Breast epithelium (tissue), 4 donors: ENCODE measurements at regions not wholly inside any gene's neighbourhood (a gene's known extent, or its start where the extent isn't known, plus 50 kb on each side); places are given as distances from the start of the nearest gene placed in this dataset.

Experiments used
- DNase-seq, 2 donors: peaks; one replicate each; pipeline ENCODE4 v3.0.0-alpha.2; 2019; ENCODE audit warnings: low spot score in 2 of 2
- H3K27ac ChIP-seq, 2 donors: fragments of 200-600 bp; sonication (generic) in 1 of 2; one replicate each; pipeline ENCODE4 v1.5.1; 2016 to 2019; ENCODE audit warnings: mild to moderate bottlenecking in 1 of 2
- H3K27me3 ChIP-seq, 2 donors: fragments of 200-600 bp; sonication (generic) in 1 of 2; one replicate each; pipeline versions ENCODE4 v1.5.1 to v1.6.0; 2017 to 2019; ENCODE audit warnings: control low read depth in 1 of 2, mild to moderate bottlenecking in 1 of 2
- H3K36me3 ChIP-seq: fragments of 200-600 bp; one replicate; pipeline ENCODE4 v1.5.1; 2019
- H3K4me1 ChIP-seq, 2 donors: fragments of 200-600 bp; sonication (generic); one replicate each; pipeline ENCODE4 v1.5.1; 2016 to 2019; ENCODE audit warnings: control low read depth in 1 of 2
- H3K4me3 ChIP-seq, 3 donors: fragments of 200-600 bp; sonication (generic); 1 replicate in 2 of 3; 2 replicates in 1 of 3; pipeline ENCODE4 v1.5.1; 2016 to 2019; ENCODE audit warnings: mild to moderate bottlenecking in 3 of 3, moderate library complexity in 2 of 3
- H3K9me3 ChIP-seq, 2 donors: fragments of 200-600 bp; sonication (generic) in 1 of 2; one replicate each; pipeline ENCODE4 v1.5.1; 2016 to 2019; ENCODE audit warnings: control low read depth in 1 of 2
- CTCF ChIP-seq, 3 donors: fragments of 450-650 bp; IDR thresholded peaks; one replicate each; pipeline ENCODE4 v1.5.1; 2016 to 2017; ENCODE audit warnings: antibody characterized with exemption in 3 of 3, mild to moderate bottlenecking in 3 of 3, moderate library complexity in 3 of 3
- POLR2A ChIP-seq: fragments of 450-650 bp; IDR thresholded peaks from one replicate; pipeline ENCODE4 v1.6.1; 2016; ENCODE audit warnings: antibody characterized with exemption, mild to moderate bottlenecking, moderate library complexity
- POLR2AphosphoS5 ChIP-seq, 3 donors: sonication (generic); formaldehyde crosslinking; IDR thresholded peaks; one replicate each; pipeline ENCODE4 v1.6.1; 2017; ENCODE audit warnings: antibody characterized with exemption in 3 of 3
- intact Hi-C: fragments of 100-400 bp; cut with DNase I; formaldehyde crosslinking; loops from one replicate; pipeline ENCODE4 v1.15.1; 2023; ENCODE audit warnings: low total_unique reads

DNA sequence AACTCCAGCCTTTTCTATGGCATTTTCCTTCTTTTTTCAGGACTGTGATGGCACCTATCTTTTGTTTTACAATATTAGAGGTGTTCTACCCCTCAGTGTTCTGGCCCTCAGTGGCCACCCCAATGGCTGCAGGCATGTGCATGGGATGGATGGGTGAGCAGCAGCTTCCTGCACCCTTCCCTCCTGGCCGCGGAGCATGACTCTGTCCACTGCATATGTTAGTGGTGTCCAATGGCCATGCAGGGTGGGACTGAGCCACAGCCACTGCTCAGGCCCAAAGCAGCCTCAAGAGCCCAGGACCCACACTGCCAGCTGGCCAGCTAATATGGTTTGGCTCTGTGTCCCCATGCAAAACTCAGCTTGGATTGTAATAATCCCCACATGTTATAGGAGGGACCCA is 1032.3 kb upstream of the FBXO33 start:
- peaks cover 0 to 24% of the 10 kb centered on the region in 2 donors for H3K9me3 ChIP-seq
- no peaks in the 10 kb centered on the region for H3K4me1 ChIP-seq
- H3K36me3 ChIP-seq, result no peaks in the 10 kb centered on the region
- H3K4me3 ChIP-seq, result no peak overlapping the region
- no peak for TF ChIP-seq CTCF (IDR thresholded peaks at IDR 0.05)
- no peak for TF ChIP-seq POLR2A
- TF ChIP-seq POLR2AphosphoS5 (IDR thresholded peaks at IDR 0.05), result no peak
- no peaks in the 10 kb centered on the region for H3K27me3 ChIP-seq
- no peak for DNase-seq
- intact Hi-C loops, result no loop called here
- H3K27ac ChIP-seq, result no peak overlapping the region

- Histone ChIP-seq H3K4me1 (no peaks in the 10 kb centered on the region), H3K36me3 (no peaks in the 10 kb centered on the region), H3K27ac (no peak overlapping the region), H3K9me3 (peaks cover 0 to 19% of the 10 kb centered on the region in 2 donors), H3K27me3 (no peaks in the 10 kb centered on the region), H3K4me3 (no peak overlapping the region)
- no peak for TF ChIP-seq POLR2A
- TF ChIP-seq POLR2AphosphoS5 (IDR thresholded peaks at IDR 0.05), result no peak
- TF ChIP-seq CTCF (IDR thresholded peaks at IDR 0.05), result no peak
- intact Hi-C loops, result no loop called here
- DNase-seq, result no peak
These were observed 1031.7 kb upstream of the FBXO33 start for GRCh38 chr14:40463886-40464285.

DNA sequence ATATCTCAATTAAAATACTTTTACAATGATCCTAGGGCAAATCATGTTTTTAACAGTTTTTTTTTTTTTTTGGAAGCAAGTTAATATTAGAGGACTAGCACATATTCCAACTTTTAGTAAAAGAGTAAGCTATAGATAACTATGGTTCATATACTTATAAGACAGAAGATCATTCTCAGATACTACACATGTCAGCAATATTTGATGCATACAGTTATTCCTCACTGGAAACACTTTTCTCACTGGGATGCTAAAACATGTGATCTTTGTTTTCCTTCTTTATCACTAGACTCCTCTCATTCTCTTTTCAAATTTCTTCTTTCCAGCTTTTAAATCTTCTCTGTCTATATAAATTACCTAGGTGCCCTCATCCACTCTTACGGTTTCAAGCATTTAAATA is 1020.4 kb upstream of the FBXO33 start:
- Histone ChIP-seq H3K9me3 (no peaks in the 10 kb centered on the region), H3K27ac (no peak overlapping the region), H3K4me3 (no peak overlapping the region), H3K27me3 (no peaks in the 10 kb centered on the region), H3K36me3 (no peaks in the 10 kb centered on the region), H3K4me1 (no peaks in the 10 kb centered on the region)
- no peak for DNase-seq
- TF ChIP-seq POLR2AphosphoS5 (IDR thresholded peaks at IDR 0.05) (no peak), POLR2A (no peak), CTCF (IDR thresholded peaks at IDR 0.05) (no peak)
- intact Hi-C loops, result no loop called here

DNA sequence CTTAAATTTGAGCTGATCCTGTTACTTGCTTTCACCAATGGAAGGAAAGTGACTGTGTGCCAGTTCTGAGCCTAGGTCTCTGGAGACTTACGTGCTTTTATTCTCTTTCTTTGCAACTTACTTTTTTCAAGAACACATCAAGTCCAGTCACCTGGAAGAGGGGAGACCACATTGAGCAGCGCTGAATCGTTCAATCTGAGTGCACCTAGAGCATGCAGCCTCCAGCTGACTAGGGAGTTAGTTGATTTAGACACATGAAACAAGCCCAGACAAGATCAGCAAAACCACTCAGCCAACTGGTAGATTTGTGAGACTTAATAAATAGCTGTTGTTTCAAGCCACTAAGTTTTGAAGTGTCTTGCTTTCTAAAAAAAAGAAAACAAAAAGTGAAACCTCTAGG is 1014.8 kb upstream of the FBXO33 start:
- H3K4me3 ChIP-seq, result no peak overlapping the region
- no peaks in the 10 kb centered on the region for H3K4me1 ChIP-seq
- no peak for DNase-seq
- intact Hi-C loops, result no loop called here
- TF ChIP-seq POLR2AphosphoS5 (IDR thresholded peaks at IDR 0.05), result no peak
- no peak for TF ChIP-seq POLR2A
- no peak for TF ChIP-seq CTCF (IDR thresholded peaks at IDR 0.05)
- H3K27ac ChIP-seq, result no peak overlapping the region
- no peaks in the 10 kb centered on the region for H3K36me3 ChIP-seq
- no peaks in the 10 kb centered on the region for H3K9me3 ChIP-seq
- no peaks in the 10 kb centered on the region for H3K27me3 ChIP-seq

- Histone ChIP-seq H3K4me3 (no peak overlapping the region), H3K9me3 (no peaks in the 10 kb centered on the region), H3K27ac (no peak overlapping the region), H3K4me1 (no peaks in the 10 kb centered on the region), H3K36me3 (no peaks in the 10 kb centered on the region), H3K27me3 (no peaks in the 10 kb centered on the region)
- no peak for DNase-seq
- intact Hi-C loops, result no loop called here
- TF ChIP-seq POLR2A (no peak), CTCF (IDR thresholded peaks at IDR 0.05) (no peak), POLR2AphosphoS5 (IDR thresholded peaks at IDR 0.05) (no peak)
These were observed 1012.8 kb upstream of the FBXO33 start for GRCh38 chr14:40445020-40445419.
